ENCODE measurements at regions not wholly inside any gene's neighbourhood (a gene's known extent, or its start where the extent isn't known, plus 50 kb on each side); places are given as distances from the start of the nearest gene placed in this dataset.
A peak's percentile ranks its signal among the peaks of the same experiment; 100 is the strongest.
"Not testable (repeated sequence)": the region's sequence is repeated elsewhere in the genome, so short reads cannot be mapped to it uniquely, and the experiment has no call there.

GRCh38 chr14:48333221-48333920, 658.0 kb upstream of the MDGA2 start:
- no peak for DNase-seq (ENCODE audit: insufficient read length, low spot score)
- FAIRE-seq: no peak

GRCh38 chr14:48331421-48331820, 656.0 kb upstream of the MDGA2 start:
- DNase-seq (ENCODE audit: insufficient read length, low spot score) (no peak), FAIRE-seq (peak; percentile 13)

GRCh38 chr14:48325486-48325885, 650.1 kb upstream of the MDGA2 start:
- FAIRE-seq: no peak
- peak; percentile 8 for DNase-seq (ENCODE audit: insufficient read length, low spot score)

- DNase-seq (ENCODE audit: insufficient read length, low spot score): peak; percentile 47
- peak; percentile 46 for FAIRE-seq
Observed at GRCh38 chr14:48323665-48324064, 648.3 kb upstream of the MDGA2 start.

GRCh38 chr14:48319823-48320222, 644.4 kb upstream of the MDGA2 start:
- DNase-seq (ENCODE audit: insufficient read length, low spot score) (no peak), FAIRE-seq (no peak)

GRCh38 chr14:48304729-48305128, 629.3 kb upstream of the MDGA2 start:
- no peak for FAIRE-seq
- DNase-seq (ENCODE audit: insufficient read length, low spot score): no peak

GRCh38 chr14:48289701-48290100, 614.3 kb upstream of the MDGA2 start:
- DNase-seq (ENCODE audit: insufficient read length, low spot score): no peak
- no peak for FAIRE-seq

GRCh38 chr14:48285217-48285616, 609.8 kb upstream of the MDGA2 start:
- not testable (repeated sequence) for FAIRE-seq; DNase-seq (ENCODE audit: insufficient read length, low spot score)

- DNase-seq (ENCODE audit: insufficient read length, low spot score) (no peak), FAIRE-seq (no peak)
Observed at GRCh38 chr14:48275301-48275700, 599.9 kb upstream of the MDGA2 start.

- DNase-seq (ENCODE audit: insufficient read length, low spot score) (no peak), FAIRE-seq (no peak)
Observed at GRCh38 chr14:48274826-48275225, 599.4 kb upstream of the MDGA2 start.

- FAIRE-seq; DNase-seq (ENCODE audit: insufficient read length, low spot score): not testable (repeated sequence)
Observed at GRCh38 chr14:48267926-48268325, 592.5 kb upstream of the MDGA2 start.

GRCh38 chr14:48266201-48266600, 590.8 kb upstream of the MDGA2 start:
- DNase-seq (ENCODE audit: insufficient read length, low spot score); FAIRE-seq: not testable (repeated sequence)

- DNase-seq (ENCODE audit: insufficient read length, low spot score) (no peak), FAIRE-seq (no peak)
Observed at GRCh38 chr14:48261436-48261835, 586.0 kb upstream of the MDGA2 start.

GRCh38 chr14:48260394-48261295, 585.2 kb upstream of the MDGA2 start:
- DNase-seq (ENCODE audit: insufficient read length, low spot score); FAIRE-seq: not testable (repeated sequence)

GRCh38 chr14:48259876-48260275, 584.5 kb upstream of the MDGA2 start:
- DNase-seq (ENCODE audit: insufficient read length, low spot score); FAIRE-seq: not testable (repeated sequence)

- DNase-seq (ENCODE audit: insufficient read length, low spot score); FAIRE-seq: not testable (repeated sequence)
Observed at GRCh38 chr14:48259232-48259631, 583.8 kb upstream of the MDGA2 start.

GRCh38 chr14:48258703-48259102, 583.3 kb upstream of the MDGA2 start:
- not testable (repeated sequence) for FAIRE-seq; DNase-seq (ENCODE audit: insufficient read length, low spot score)

- DNase-seq (ENCODE audit: insufficient read length, low spot score) (no peak), FAIRE-seq (no peak)
Observed at GRCh38 chr14:48253020-48253419, 577.6 kb upstream of the MDGA2 start.

GRCh38 chr14:48251290-48251689, 575.9 kb upstream of the MDGA2 start:
- FAIRE-seq: no peak
- DNase-seq (ENCODE audit: insufficient read length, low spot score): no peak

GRCh38 chr14:48250575-48250974, 575.2 kb upstream of the MDGA2 start:
- DNase-seq (ENCODE audit: insufficient read length, low spot score): no peak
- FAIRE-seq: no peak

- DNase-seq (ENCODE audit: insufficient read length, low spot score) (no peak), FAIRE-seq (no peak)
Observed at GRCh38 chr14:48247977-48248376, 572.6 kb upstream of the MDGA2 start.

- DNase-seq (ENCODE audit: insufficient read length, low spot score): no peak
- no peak for FAIRE-seq
Observed at GRCh38 chr14:48243900-48244299, 568.5 kb upstream of the MDGA2 start.
